Smooth muscle cell of the brain vasculature (primary cell): ENCODE measurements at regions not wholly inside any gene's neighbourhood (a gene's known extent, or its start where the extent isn't known, plus 50 kb on each side); places are given as distances from the start of the nearest gene placed in this dataset.

Experiments
- DNase-seq: peaks from one replicate; pipeline ENCODE4 v3.0.0-alpha.2; 2012; ENCODE audit warnings: low read depth, low spot score

DNA sequence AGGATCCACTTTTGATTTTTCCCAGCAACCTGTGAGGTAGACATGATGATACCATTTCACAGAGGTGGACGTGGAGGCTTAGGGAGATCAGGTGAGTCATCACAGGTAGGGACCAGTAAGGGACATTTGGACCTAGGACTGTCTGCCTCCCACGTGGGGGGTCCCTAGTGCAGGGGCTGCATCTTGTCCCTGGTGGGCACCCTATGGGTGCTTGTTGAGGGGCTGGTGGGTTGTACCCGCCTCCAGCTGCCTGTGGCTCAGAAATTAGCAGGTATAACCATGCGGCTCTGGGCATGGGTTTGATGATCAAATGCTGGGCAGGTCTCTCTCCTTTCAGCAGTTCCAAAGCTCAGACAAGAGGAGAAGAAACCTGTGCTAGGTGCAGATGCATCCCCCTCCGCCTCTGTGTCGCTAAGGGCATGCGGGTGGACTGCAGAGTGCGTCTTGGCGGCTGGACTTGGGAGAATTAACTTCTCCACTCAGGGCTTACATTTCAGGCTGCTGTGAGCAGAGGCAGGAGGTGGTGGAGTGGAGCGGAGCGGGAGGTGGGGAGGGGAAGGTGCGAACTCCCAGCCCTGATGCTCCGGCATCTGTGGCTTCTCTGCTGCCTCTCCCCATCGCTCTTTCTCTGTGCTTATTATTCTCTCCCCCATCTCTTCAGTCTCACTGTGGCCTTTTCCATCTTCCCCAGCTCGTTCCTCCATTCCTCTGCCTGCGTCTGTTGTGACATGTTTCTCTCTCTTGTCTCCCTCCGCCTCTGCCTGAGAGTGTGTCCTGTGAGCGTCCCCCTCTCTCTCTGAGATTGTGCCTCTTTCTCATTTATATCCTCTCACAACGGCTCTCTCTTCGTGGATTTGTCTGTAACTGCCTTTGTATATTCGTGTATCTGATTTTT is 146.8 kb downstream of the PTPRU start:
- DNase-seq, result no peak

DNA sequence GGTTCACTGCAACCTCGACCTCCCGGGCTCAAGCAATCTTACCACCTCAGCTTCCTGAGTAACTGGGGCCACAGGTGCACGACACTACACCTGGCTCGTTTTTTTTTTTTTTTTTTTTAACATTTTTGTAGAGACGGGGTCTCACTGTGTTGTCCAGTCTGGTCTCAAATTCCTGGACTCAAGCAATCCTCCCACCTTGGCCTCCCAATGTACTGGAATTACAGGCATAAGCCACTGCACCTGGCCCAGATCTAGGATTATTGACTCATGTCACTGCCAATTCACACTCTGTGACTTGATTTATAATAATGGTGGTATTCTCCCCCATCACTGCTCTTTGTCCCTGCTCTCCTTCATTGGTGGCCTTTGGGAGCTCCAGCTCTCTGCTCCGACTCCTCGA is 145.1 kb downstream of the PTPRU start:
- no peak for DNase-seq

DNA sequence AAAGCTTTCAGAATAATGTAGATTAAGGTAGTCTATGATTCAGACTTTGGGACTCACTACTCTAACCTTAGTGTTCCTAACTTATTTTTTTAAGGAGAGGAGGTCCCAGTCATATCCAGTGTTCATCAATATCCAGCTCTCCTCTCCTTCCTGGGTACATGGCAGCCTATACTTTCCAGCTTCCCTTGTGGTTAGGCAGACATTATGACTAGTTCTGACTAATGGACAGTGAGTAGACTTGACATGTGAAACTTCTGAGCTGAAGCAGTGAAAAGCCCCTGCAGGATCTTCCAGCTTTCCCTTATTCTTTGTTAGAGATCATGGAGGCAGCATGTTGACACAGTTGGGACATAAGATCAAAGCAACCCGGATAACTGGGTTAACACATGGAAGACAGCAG is 144.2 kb downstream of the PTPRU start:
- no peak for DNase-seq

DNA sequence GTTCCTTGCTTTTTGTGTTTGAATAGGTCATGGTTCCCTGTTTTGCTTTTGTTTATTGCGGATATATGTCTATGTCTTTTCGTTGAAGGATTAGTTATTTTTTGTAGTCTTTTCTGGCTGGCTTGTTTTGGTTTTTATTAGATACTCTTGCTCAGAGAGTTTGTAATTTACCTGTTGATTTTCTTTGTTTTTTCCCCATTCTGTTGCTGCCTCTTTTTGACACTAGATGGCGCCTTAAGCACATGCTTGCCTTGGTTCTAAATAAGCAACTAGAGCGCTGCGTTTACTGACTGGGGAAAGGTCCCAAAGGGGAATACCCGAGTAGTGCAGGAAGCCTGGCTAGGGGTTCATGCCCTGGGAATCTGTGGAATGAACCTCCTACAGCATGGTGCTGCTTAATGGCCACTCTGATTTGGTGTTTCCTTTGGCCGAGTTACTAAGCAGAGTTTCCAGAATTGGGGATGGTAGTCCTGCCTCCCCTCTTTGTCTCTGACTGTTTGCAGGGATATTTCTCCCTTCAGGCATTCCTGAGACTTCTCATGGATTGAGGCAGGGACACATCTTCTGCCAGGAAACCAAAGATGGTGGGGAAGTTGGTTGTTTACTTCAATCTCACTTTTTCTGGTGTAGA is 143.2 kb downstream of the PTPRU start:
- DNase-seq, result no peak
